HEK293 (cell line): ENCODE measurements at regions not wholly inside any gene's neighbourhood (a gene's known extent, or its start where the extent isn't known, plus 50 kb on each side); places are given as distances from the start of the nearest gene placed in this dataset.

Source experiments
- EGR2 ChIP-seq: fragments of 450-650 bp; formaldehyde crosslinking; IDR thresholded peaks from 2 replicates; pipeline ENCODE4 v1.5.1; 2016; ENCODE audit warnings: low read depth, missing biosample characterization, missing genetic modification characterization
- FEZF1 ChIP-seq: fragments of 450-650 bp; formaldehyde crosslinking; IDR thresholded peaks from 2 replicates; pipeline ENCODE4 v1.5.1; 2016; ENCODE audit warnings: missing biosample characterization, missing genetic modification characterization
- GLI2 ChIP-seq: fragments of 450-650 bp; formaldehyde crosslinking; IDR thresholded peaks from 2 replicates; pipeline ENCODE4; 2017; ENCODE audit warnings: missing biosample characterization, missing genetic modification characterization, low read depth, borderline replicate concordance
- GLIS2 ChIP-seq: fragments of 450-650 bp; formaldehyde crosslinking; IDR thresholded peaks from 2 replicates; pipeline ENCODE4 v1.5.1; 2016; ENCODE audit warnings: missing biosample characterization, missing genetic modification characterization
- HOXA7 ChIP-seq: sonication (generic); formaldehyde crosslinking; IDR thresholded peaks from 2 replicates; pipeline ENCODE4 v1.8.1; 2022; ENCODE audit warnings: missing genetic modification reagents, borderline replicate concordance
- MZF1 ChIP-seq: fragments of 450-650 bp; formaldehyde crosslinking; IDR thresholded peaks from 2 replicates; pipeline ENCODE4 v1.5.1; 2017; ENCODE audit warnings: missing biosample characterization, missing genetic modification characterization, borderline replicate concordance
- SETDB1 ChIP-seq: IDR thresholded peaks from one replicate; pipeline ENCODE4 v1.6.1; 2017; ENCODE audit warnings: mild to moderate bottlenecking, low read length, moderate library complexity, mixed read lengths; ENCODE audit not compliant: insufficient read length
- SP3 ChIP-seq: fragments of 450-650 bp; formaldehyde crosslinking; IDR thresholded peaks from 2 replicates; pipeline ENCODE4 v1.5.1; 2016; ENCODE audit warnings: missing biosample characterization, missing genetic modification characterization
- SP7 ChIP-seq: fragments of 450-650 bp; formaldehyde crosslinking; IDR thresholded peaks from 2 replicates; pipeline ENCODE4 v1.5.1; 2016; ENCODE audit warnings: missing biosample characterization, missing genetic modification characterization
- TCF7L2 ChIP-seq: IDR thresholded peaks from 2 replicates; pipeline ENCODE4 v1.6.1; 2011; ENCODE audit warnings: low read depth, mild to moderate bottlenecking, inconsistent platforms, low read length, moderate library complexity, borderline replicate concordance
- ZBTB20 ChIP-seq: fragments of 450-650 bp; formaldehyde crosslinking; IDR thresholded peaks from 2 replicates; pipeline ENCODE4 v1.5.1; 2016; ENCODE audit warnings: missing biosample characterization, missing genetic modification characterization
- ZBTB21 ChIP-seq: fragments of 450-650 bp; formaldehyde crosslinking; IDR thresholded peaks from 2 replicates; pipeline ENCODE4 v1.5.1; 2017; ENCODE audit warnings: missing biosample characterization, missing genetic modification characterization
- ZFHX2 ChIP-seq: fragments of 450-650 bp; formaldehyde crosslinking; conservative IDR thresholded peaks from 2 replicates; pipeline ENCODE4 v1.5.1; 2016; ENCODE audit warnings: missing biosample characterization, missing genetic modification characterization
- ZNF114 ChIP-seq: fragments of 450-650 bp; formaldehyde crosslinking; IDR thresholded peaks from 2 replicates; pipeline ENCODE4 v1.5.0; 2017; ENCODE audit warnings: missing biosample characterization, missing genetic modification characterization
- ZNF157 ChIP-seq: fragments of 450-650 bp; formaldehyde crosslinking; IDR thresholded peaks from 2 replicates; pipeline ENCODE4 v1.5.1; 2016; ENCODE audit warnings: missing biosample characterization, missing genetic modification characterization
- ZNF16 ChIP-seq: fragments of 450-650 bp; formaldehyde crosslinking; IDR thresholded peaks from 2 replicates; pipeline ENCODE4 v1.5.1; 2016; ENCODE audit warnings: low read depth, missing biosample characterization, missing genetic modification characterization
- ZNF174 ChIP-seq: fragments of 450-650 bp; formaldehyde crosslinking; IDR thresholded peaks from 2 replicates; pipeline ENCODE4 v1.5.0; 2017; ENCODE audit warnings: missing biosample characterization, mild to moderate bottlenecking, missing genetic modification characterization
- ZNF184 ChIP-seq: fragments of 450-650 bp; IDR thresholded peaks from 2 replicates; pipeline ENCODE4 v1.5.1; 2018; ENCODE audit warnings: missing biosample characterization, mild to moderate bottlenecking, missing genetic modification characterization
- ZNF23 ChIP-seq: fragments of 450-650 bp; formaldehyde crosslinking; IDR thresholded peaks from 2 replicates; pipeline ENCODE4 v1.5.1; 2016; ENCODE audit warnings: missing biosample characterization, missing genetic modification characterization, borderline replicate concordance
- ZNF24 ChIP-seq: fragments of 450-650 bp; formaldehyde crosslinking; IDR thresholded peaks from 2 replicates; pipeline ENCODE4 v1.5.1; 2016; ENCODE audit warnings: missing biosample characterization, missing genetic modification characterization
- ZNF37A ChIP-seq: fragments of 450-650 bp; IDR thresholded peaks from 2 replicates; pipeline ENCODE4 v1.5.1; 2018; ENCODE audit warnings: missing biosample characterization, missing genetic modification characterization
- ZNF416 ChIP-seq: fragments of 450-650 bp; formaldehyde crosslinking; IDR thresholded peaks from 2 replicates; pipeline ENCODE4 v1.5.1; 2016; ENCODE audit warnings: missing biosample characterization, missing genetic modification characterization
- ZNF433 ChIP-seq: fragments of 450-650 bp; formaldehyde crosslinking; IDR thresholded peaks from 2 replicates; pipeline ENCODE4 v1.5.1; 2016; ENCODE audit warnings: missing biosample characterization, missing genetic modification characterization, low read depth
- ZNF501 ChIP-seq: fragments of 450-650 bp; formaldehyde crosslinking; IDR thresholded peaks from 2 replicates; pipeline ENCODE4 v1.5.1; 2016; ENCODE audit warnings: missing biosample characterization, missing genetic modification characterization
- ZNF514 ChIP-seq: fragments of 450-650 bp; formaldehyde crosslinking; IDR thresholded peaks from 2 replicates; pipeline ENCODE4 v1.5.1; 2016; ENCODE audit warnings: missing biosample characterization, missing genetic modification characterization
- ZNF623 ChIP-seq: fragments of 450-650 bp; formaldehyde crosslinking; IDR thresholded peaks from 2 replicates; pipeline ENCODE4 v1.5.1; 2016; ENCODE audit warnings: missing biosample characterization, missing genetic modification characterization
- ZNF701 ChIP-seq: fragments of 450-650 bp; formaldehyde crosslinking; IDR thresholded peaks from 2 replicates; pipeline ENCODE4 v1.5.1; 2016; ENCODE audit warnings: missing biosample characterization, missing genetic modification characterization
- ZNF707 ChIP-seq: fragments of 450-650 bp; formaldehyde crosslinking; IDR thresholded peaks from 2 replicates; pipeline ENCODE4 v1.5.1; 2016; ENCODE audit warnings: missing biosample characterization, missing genetic modification characterization
- ZNF777 ChIP-seq: fragments of 450-650 bp; formaldehyde crosslinking; IDR thresholded peaks from 2 replicates; pipeline ENCODE4 v1.5.1; 2017; ENCODE audit warnings: missing biosample characterization, missing genetic modification characterization, borderline replicate concordance
- ZNF785 ChIP-seq: fragments of 450-650 bp; formaldehyde crosslinking; IDR thresholded peaks from 2 replicates; pipeline ENCODE4 v1.5.1; 2016; ENCODE audit warnings: missing biosample characterization, missing genetic modification characterization
- TF ChIP-seq, protein P1 (sequence below): fragments of 450-650 bp; formaldehyde crosslinking; IDR thresholded peaks from 2 replicates; pipeline ENCODE4 v1.5.0; 2017; ENCODE audit warnings: missing biosample characterization, missing genetic modification characterization, borderline replicate concordance
- TF ChIP-seq, protein P2 (sequence below): fragments of 450-650 bp; formaldehyde crosslinking; IDR thresholded peaks from 2 replicates; pipeline ENCODE4 v1.5.1; 2016; ENCODE audit warnings: missing biosample characterization, missing genetic modification characterization
- TF ChIP-seq, protein P3 (sequence below): fragments of 450-650 bp; formaldehyde crosslinking; IDR thresholded peaks from 2 replicates; pipeline ENCODE4 v1.5.1; 2017; ENCODE audit warnings: missing biosample characterization, mild to moderate bottlenecking, missing genetic modification characterization, moderate library complexity
- TF ChIP-seq, protein P4 (sequence below): fragments of 450-650 bp; formaldehyde crosslinking; IDR thresholded peaks from 2 replicates; pipeline ENCODE4 v1.5.1; 2016; ENCODE audit warnings: missing biosample characterization, missing genetic modification characterization, borderline replicate concordance
- TF ChIP-seq, protein P5 (sequence below): fragments of 450-650 bp; formaldehyde crosslinking; IDR thresholded peaks from 2 replicates; pipeline ENCODE4 v1.5.1; 2016; ENCODE audit warnings: missing biosample characterization, missing genetic modification characterization

DNA sequence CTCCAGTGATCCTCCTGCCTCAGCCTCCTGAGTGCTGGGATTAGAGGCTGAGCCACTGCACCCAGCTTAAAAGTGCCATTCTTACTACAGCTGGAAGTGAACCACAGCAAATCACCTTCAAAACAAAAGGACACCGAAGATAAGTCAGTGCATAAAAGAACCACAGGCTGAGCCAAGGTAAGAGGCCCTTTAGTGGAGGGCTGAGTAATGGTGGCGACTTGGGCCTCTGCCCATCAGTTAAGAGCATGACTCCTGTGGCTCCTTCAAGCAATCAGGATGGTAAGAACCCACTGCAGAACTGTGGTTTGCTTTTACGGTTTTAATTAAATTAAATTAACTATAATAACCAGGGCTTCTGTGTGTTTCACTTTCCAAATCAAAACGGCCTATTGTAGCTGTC is 75.1 kb downstream of the CTAGE1 start (continued):
- TF ChIP-seq, protein P1, sequence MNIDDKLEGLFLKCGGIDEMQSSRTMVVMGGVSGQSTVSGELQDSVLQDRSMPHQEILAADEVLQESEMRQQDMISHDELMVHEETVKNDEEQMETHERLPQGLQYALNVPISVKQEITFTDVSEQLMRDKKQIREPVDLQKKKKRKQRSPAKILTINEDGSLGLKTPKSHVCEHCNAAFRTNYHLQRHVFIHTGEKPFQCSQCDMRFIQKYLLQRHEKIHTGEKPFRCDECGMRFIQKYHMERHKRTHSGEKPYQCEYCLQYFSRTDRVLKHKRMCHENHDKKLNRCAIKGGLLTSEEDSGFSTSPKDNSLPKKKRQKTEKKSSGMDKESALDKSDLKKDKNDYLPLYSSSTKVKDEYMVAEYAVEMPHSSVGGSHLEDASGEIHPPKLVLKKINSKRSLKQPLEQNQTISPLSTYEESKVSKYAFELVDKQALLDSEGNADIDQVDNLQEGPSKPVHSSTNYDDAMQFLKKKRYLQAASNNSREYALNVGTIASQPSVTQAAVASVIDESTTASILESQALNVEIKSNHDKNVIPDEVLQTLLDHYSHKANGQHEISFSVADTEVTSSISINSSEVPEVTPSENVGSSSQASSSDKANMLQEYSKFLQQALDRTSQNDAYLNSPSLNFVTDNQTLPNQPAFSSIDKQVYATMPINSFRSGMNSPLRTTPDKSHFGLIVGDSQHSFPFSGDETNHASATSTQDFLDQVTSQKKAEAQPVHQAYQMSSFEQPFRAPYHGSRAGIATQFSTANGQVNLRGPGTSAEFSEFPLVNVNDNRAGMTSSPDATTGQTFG, result no peak
- TF ChIP-seq ZNF433 (tag by site-specific recombination) (no peak), ZNF184 (0 out of 2 replicates have a peak, but pooled peaks have one; percentile 14), FEZF1 (tag by site-specific recombination) (peak; percentile 100), ZNF514 (tag by site-specific recombination) (no peak), TCF7L2 (0 out of 2 replicates have a peak, but pooled peaks have one; percentile 21), ZNF37A (tag by site-specific recombination) (no peak), GLIS2 (0 out of 2 replicates have a peak, but pooled peaks have one; percentile 46), ZBTB21 (tag by site-specific recombination) (no peak), ZNF23 (no peak), ZFHX2 (tag by site-specific recombination) (no peak), ZNF24 (tag by site-specific recombination) (0 out of 2 replicates have a peak, but pooled peaks have one; percentile 55), MZF1 (tag by site-specific recombination) (peak; percentile 48; the same call in 1 of the 2 replicates), ZNF501 (tag by site-specific recombination) (peak; percentile 69), ZNF416 (tag by site-specific recombination) (no peak), ZNF16 (tag by site-specific recombination) (no peak), SP7 (tag by site-specific recombination) (peak; percentile 91), ZNF777 (tag by site-specific recombination) (no peak), ZNF707 (tag by site-specific recombination) (no peak), ZNF785 (no peak), SETDB1 (no peak), GLI2 (tag by site-specific recombination) (peak; percentile 49; the same call in 1 of the 2 replicates), SP3 (tag by site-specific recombination) (no peak), ZNF157 (tag by site-specific recombination) (no peak), ZNF114 (tag by site-specific recombination) (no peak), ZNF701 (tag by site-specific recombination) (no peak), EGR2 (tag by site-specific recombination) (no peak), HOXA7 (CRISPR knock-in tag) (no peak), ZNF174 (no peak), ZNF623 (tag by site-specific recombination) (no peak), ZBTB20 (tag by site-specific recombination) (0 out of 2 replicates have a peak, but pooled peaks have one; percentile 15)
- TF ChIP-seq, protein P2, sequence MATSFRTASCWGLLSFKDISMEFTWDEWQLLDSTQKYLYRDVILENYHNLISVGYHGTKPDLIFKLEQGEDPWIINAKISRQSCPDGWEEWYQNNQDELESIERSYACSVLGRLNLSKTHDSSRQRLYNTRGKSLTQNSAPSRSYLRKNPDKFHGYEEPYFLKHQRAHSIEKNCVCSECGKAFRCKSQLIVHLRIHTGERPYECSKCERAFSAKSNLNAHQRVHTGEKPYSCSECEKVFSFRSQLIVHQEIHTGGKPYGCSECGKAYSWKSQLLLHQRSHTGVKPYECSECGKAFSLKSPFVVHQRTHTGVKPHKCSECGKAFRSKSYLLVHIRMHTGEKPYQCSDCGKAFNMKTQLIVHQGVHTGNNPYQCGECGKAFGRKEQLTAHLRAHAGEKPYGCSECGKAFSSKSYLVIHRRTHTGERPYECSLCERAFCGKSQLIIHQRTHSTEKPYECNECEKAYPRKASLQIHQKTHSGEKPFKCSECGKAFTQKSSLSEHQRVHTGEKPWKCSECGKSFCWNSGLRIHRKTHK (tag by site-specific recombination), result no peak
- TF ChIP-seq, protein P3, sequence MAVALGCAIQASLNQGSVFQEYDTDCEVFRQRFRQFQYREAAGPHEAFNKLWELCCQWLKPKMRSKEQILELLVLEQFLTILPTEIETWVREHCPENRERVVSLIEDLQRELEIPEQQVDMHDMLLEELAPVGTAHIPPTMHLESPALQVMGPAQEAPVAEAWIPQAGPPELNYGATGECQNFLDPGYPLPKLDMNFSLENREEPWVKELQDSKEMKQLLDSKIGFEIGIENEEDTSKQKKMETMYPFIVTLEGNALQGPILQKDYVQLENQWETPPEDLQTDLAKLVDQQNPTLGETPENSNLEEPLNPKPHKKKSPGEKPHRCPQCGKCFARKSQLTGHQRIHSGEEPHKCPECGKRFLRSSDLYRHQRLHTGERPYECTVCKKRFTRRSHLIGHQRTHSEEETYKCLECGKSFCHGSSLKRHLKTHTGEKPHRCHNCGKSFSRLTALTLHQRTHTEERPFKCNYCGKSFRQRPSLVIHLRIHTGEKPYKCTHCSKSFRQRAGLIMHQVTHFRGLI (tag by site-specific recombination), result 0 out of 2 replicates have a peak, but pooled peaks have one; percentile 19
- TF ChIP-seq, protein P4, sequence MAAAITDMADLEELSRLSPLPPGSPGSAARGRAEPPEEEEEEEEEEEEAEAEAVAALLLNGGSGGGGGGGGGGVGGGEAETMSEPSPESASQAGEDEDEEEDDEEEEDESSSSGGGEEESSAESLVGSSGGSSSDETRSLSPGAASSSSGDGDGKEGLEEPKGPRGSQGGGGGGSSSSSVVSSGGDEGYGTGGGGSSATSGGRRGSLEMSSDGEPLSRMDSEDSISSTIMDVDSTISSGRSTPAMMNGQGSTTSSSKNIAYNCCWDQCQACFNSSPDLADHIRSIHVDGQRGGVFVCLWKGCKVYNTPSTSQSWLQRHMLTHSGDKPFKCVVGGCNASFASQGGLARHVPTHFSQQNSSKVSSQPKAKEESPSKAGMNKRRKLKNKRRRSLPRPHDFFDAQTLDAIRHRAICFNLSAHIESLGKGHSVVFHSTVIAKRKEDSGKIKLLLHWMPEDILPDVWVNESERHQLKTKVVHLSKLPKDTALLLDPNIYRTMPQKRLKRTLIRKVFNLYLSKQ (tag by site-specific recombination), result no peak
- TF ChIP-seq, protein P5, sequence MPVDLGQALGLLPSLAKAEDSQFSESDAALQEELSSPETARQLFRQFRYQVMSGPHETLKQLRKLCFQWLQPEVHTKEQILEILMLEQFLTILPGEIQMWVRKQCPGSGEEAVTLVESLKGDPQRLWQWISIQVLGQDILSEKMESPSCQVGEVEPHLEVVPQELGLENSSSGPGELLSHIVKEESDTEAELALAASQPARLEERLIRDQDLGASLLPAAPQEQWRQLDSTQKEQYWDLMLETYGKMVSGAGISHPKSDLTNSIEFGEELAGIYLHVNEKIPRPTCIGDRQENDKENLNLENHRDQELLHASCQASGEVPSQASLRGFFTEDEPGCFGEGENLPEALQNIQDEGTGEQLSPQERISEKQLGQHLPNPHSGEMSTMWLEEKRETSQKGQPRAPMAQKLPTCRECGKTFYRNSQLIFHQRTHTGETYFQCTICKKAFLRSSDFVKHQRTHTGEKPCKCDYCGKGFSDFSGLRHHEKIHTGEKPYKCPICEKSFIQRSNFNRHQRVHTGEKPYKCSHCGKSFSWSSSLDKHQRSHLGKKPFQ (tag by site-specific recombination), result peak; percentile 59
